Keratinocyte (primary cell): ENCODE measurements at regions not wholly inside any gene's neighbourhood (a gene's known extent, or its start where the extent isn't known, plus 50 kb on each side); places are given as distances from the start of the nearest gene placed in this dataset.

ENCODE experiments used
- DNase-seq: peaks from one replicate; pipeline ENCODE4 v3.0.0-alpha.2; 2011; ENCODE audit warnings: low read depth, missing footprints, low spot score
- FAIRE-seq: peaks from 2 replicates; lab custom pipeline; 2011; peaks lifted over from hg19 to GRCh38; lab: Jason Lieb, UNC
- H2AFZ ChIP-seq: 2 replicates; pipeline ENCODE4 v1.6.0; 2012; ENCODE audit warnings: low read length, control low read depth, inconsistent platforms; ENCODE audit not compliant: control insufficient read depth
- H3K27ac ChIP-seq: 2 replicates; pipeline ENCODE4 v1.5.1; 2011; ENCODE audit warnings: low read length; ENCODE audit not compliant: control insufficient read depth, insufficient read depth
- H3K27me3 ChIP-seq: 3 replicates; pipeline ENCODE4 v1.6.0; 2011; ENCODE audit warnings: low read length; ENCODE audit not compliant: control insufficient read depth, insufficient read depth; ENCODE audit errors: extremely low read depth
- H3K36me3 ChIP-seq, 2 experiments: 2 replicates in 1 of 2; 3 replicates in 1 of 2; pipeline ENCODE4 v1.5.1; 2011; ENCODE audit warnings: low read length in 2 of 2, mild to moderate bottlenecking in 1 of 2; ENCODE audit not compliant: control insufficient read depth in 2 of 2, insufficient read depth in 2 of 2; ENCODE audit errors: extremely low read depth in 1 of 2
- H3K4me1 ChIP-seq: 3 replicates; pipeline ENCODE4 v1.5.1; 2011; ENCODE audit warnings: low read length; ENCODE audit not compliant: control insufficient read depth, insufficient read depth; ENCODE audit errors: extremely low read depth
- H3K4me2 ChIP-seq: 3 replicates; pipeline ENCODE4 v1.6.0; 2011; ENCODE audit warnings: low read depth, low read length; ENCODE audit not compliant: control insufficient read depth, insufficient read depth; ENCODE audit errors: extremely low read depth
- H3K4me3 ChIP-seq, 3 experiments: fragments of 200-600 bp in 1 of 3; sonication (generic) in 1 of 3; 2 replicates in 2 of 3; 3 replicates in 1 of 3; pipeline ENCODE4 v1.5.1; 2011 to 2016; ENCODE audit warnings: low read length in 3 of 3, mild to moderate bottlenecking in 3 of 3, control low read depth in 2 of 3, inconsistent platforms in 1 of 3, low read depth in 1 of 3, mixed read lengths in 1 of 3, mixed run types in 1 of 3, moderate library complexity in 1 of 3; ENCODE audit not compliant: control insufficient read depth in 2 of 3, insufficient read depth in 2 of 3; ENCODE audit errors: extremely low read depth in 1 of 3
- H3K79me2 ChIP-seq: 2 replicates; pipeline ENCODE4 v1.6.0; 2012; ENCODE audit warnings: low read length; ENCODE audit not compliant: control insufficient read depth, insufficient read depth
- H3K9ac ChIP-seq: 3 replicates; pipeline ENCODE4 v1.6.0; 2011; ENCODE audit warnings: low read length; ENCODE audit not compliant: control insufficient read depth, insufficient read depth; ENCODE audit errors: extremely low read depth
- H3K9me1 ChIP-seq: 3 replicates; pipeline ENCODE4 v1.6.0; 2011; ENCODE audit warnings: low read length; ENCODE audit not compliant: control insufficient read depth, insufficient read depth; ENCODE audit errors: extremely low read depth
- H3K9me3 ChIP-seq: 2 replicates; pipeline ENCODE4 v1.5.1; 2012; ENCODE audit warnings: low read depth, low read length; ENCODE audit not compliant: control insufficient read depth
- H4K20me1 ChIP-seq: 3 replicates; pipeline ENCODE4 v1.6.0; 2011; ENCODE audit warnings: low read length; ENCODE audit not compliant: control insufficient read depth, insufficient read depth; ENCODE audit errors: extremely low read depth
- EZH2 ChIP-seq: IDR thresholded peaks from one replicate; pipeline ENCODE4 v1.6.1; 2012; ENCODE audit warnings: inconsistent platforms, mild to moderate bottlenecking, low read length, moderate library complexity
- dilution Hi-C: fragments of 300-500 bp; cut with MboI; formaldehyde crosslinking; loops from one replicate; pipeline ENCODE4 v1.7.0; 2020; ENCODE audit warnings: low sequenced_read_pairs; ENCODE audit not compliant: extremely low pct_ligation_motif_present
- TF ChIP-seq, protein P1 (sequence below), 3 experiments: IDR thresholded peaks in 1 of 3; conservative IDR thresholded peaks in 1 of 3; optimal IDR thresholded peaks in 1 of 3; 2 replicates in 2 of 3; 3 replicates in 1 of 3; pipeline versions ENCODE3 to v1.5.1; 2011; ENCODE audit warnings: low read length in 3 of 3, mild to moderate bottlenecking in 3 of 3, moderate library complexity in 2 of 3, control low read depth in 1 of 3, inconsistent platforms in 1 of 3; ENCODE audit not compliant: insufficient read depth in 2 of 3; ENCODE audit errors: extremely low read depth in 1 of 3

DNA sequence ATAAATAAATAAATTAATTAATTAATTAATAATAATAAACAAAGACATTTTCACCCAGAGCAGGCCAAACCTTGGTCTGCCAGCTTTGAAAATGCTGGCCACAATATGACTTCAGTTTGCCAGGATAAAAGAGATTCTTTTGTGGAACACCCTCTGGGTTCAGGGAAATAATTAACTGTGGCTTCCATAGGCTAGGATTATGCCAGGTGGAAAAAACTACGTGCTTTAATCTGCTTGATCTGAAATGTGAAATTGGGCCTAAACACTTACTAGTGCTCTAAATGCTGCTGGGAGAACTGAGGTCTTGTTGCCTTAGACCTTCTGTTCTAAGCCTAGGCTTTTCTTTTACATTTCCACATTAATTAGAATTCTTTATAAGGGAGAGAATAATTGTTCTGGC, 650.0 kb downstream of the DIAPH3 start:
- Histone ChIP-seq H3K27me3 (no peaks in the 10 kb centered on the region), H3K9ac (no peak overlapping the region), H3K9me3 (no peaks in the 10 kb centered on the region), H3K4me1 (no peaks in the 10 kb centered on the region), H3K9me1 (no peaks in the 10 kb centered on the region), H4K20me1 (no peaks in the 10 kb centered on the region), H3K79me2 (no peaks in the 10 kb centered on the region), H3K27ac (no peak overlapping the region), H3K4me2 (no peak overlapping the region), H3K4me3 (no peak overlapping the region), H3K36me3 (no peaks in the 10 kb centered on the region), H2AFZ (no peak overlapping the region)
- dilution Hi-C loops: no loop called here
- DNase-seq: no peak
- no peak for FAIRE-seq
- TF ChIP-seq, protein P1, sequence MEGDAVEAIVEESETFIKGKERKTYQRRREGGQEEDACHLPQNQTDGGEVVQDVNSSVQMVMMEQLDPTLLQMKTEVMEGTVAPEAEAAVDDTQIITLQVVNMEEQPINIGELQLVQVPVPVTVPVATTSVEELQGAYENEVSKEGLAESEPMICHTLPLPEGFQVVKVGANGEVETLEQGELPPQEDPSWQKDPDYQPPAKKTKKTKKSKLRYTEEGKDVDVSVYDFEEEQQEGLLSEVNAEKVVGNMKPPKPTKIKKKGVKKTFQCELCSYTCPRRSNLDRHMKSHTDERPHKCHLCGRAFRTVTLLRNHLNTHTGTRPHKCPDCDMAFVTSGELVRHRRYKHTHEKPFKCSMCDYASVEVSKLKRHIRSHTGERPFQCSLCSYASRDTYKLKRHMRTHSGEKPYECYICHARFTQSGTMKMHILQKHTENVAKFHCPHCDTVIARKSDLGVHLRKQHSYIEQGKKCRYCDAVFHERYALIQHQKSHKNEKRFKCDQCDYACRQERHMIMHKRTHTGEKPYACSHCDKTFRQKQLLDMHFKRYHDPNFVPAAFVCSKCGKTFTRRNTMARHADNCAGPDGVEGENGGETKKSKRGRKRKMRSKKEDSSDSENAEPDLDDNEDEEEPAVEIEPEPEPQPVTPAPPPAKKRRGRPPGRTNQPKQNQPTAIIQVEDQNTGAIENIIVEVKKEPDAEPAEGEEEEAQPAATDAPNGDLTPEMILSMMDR (optimal IDR thresholded peaks at IDR 0.05 in 1 of 3, IDR thresholded peaks at IDR 0.05 in 1 of 3, conservative IDR thresholded peaks at IDR 0.05 in 1 of 3; ENCODE audit: extremely low read depth in 1 of 3, insufficient read depth in 2 of 3, low read length in 3 of 3): no peak
- TF ChIP-seq EZH2: no peak

DNA sequence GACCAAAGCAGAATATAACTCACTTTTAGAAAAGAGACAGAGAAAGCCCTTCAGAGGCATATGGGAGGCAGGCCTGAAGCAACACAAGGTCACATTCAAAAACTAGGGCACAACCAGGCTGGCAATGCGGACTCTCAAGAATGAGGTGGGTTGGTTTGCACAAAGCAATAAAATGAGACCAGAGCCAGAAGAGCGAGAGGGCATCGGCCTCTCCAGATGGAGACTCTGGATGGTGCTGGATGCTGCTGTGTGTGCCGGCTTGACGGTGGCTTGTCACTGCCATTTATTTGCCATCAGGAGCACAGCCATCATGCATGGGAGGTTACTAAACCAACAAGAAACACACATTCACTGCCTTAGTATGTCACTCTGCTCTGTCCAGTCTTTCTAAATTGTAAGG, 649.4 kb downstream of the DIAPH3 start:
- Histone ChIP-seq H2AFZ (no peak overlapping the region), H4K20me1 (no peaks in the 10 kb centered on the region), H3K9me1 (no peaks in the 10 kb centered on the region), H3K36me3 (no peaks in the 10 kb centered on the region), H3K27ac (no peak overlapping the region), H3K9ac (no peak overlapping the region), H3K9me3 (no peaks in the 10 kb centered on the region), H3K4me1 (no peaks in the 10 kb centered on the region), H3K4me3 (no peak overlapping the region), H3K27me3 (no peaks in the 10 kb centered on the region), H3K4me2 (no peak overlapping the region), H3K79me2 (no peaks in the 10 kb centered on the region)
- no peak for TF ChIP-seq EZH2
- TF ChIP-seq, protein P1 (optimal IDR thresholded peaks at IDR 0.05 in 1 of 3, IDR thresholded peaks at IDR 0.05 in 1 of 3, conservative IDR thresholded peaks at IDR 0.05 in 1 of 3; ENCODE audit: extremely low read depth in 1 of 3, insufficient read depth in 2 of 3, low read length in 3 of 3): no peak
- FAIRE-seq (no peak), DNase-seq (no peak)
- dilution Hi-C loops: no loop called here
